GM12878 (cell line): ENCODE measurements at regions not wholly inside any gene's neighbourhood (a gene's known extent, or its start where the extent isn't known, plus 50 kb on each side); places are given as distances from the start of the nearest gene placed in this dataset.

Experiments
- ATAC-seq: fragments of 200-7000 bp; cut with Tn5 transposase; 3 replicates; pipeline ENCODE4 v1.9.1; 2020; ENCODE audit warnings: mild to moderate bottlenecking, moderate library complexity
- BruUV-seq: library from RNA; stranded (reverse); fragments of 400-500 nt; replicated peaks from 2 replicates; lab custom pipeline; 2021; lab: Mats Ljungman, UMichigan
- CTCF ChIA-PET: fragments of 300-600 bp; sonication (Branson Sonifier 250); formaldehyde crosslinking; extraction: SDS; loops from one replicate; lab custom pipeline; 2021; ENCODE audit warnings: inconsistent platforms; lab: Yijun Ruan, JAX
- POLR2A ChIA-PET: fragments of 350-600 bp; formaldehyde crosslinking; extraction: SDS; loops from one replicate; lab custom pipeline; 2021; ENCODE audit warnings: inconsistent platforms; lab: Charles Lee
- RAD21 ChIA-PET: fragments of 300-600 bp; sonication (Branson Sonifier 250); formaldehyde crosslinking; loops from one replicate; lab custom pipeline; 2023; ENCODE audit warnings: antibody characterized with exemption; ENCODE audit not compliant: unreplicated experiment; lab: Charles Lee
- SMC1A ChIA-PET: fragments of 300-600 bp; sonication (Branson Sonifier 250); formaldehyde crosslinking; loops from one replicate; lab custom pipeline; 2023; ENCODE audit not compliant: unreplicated experiment, uncharacterized antibody; lab: Charles Lee
- DNase-seq: peaks from one replicate; pipeline ENCODE4 v3.0.0-alpha.2; 2011; ENCODE audit warnings: low read depth, low spot score
- FAIRE-seq: peaks from 3 replicates; lab custom pipeline; 2011; peaks lifted over from hg19 to GRCh38; lab: Jason Lieb, UNC
- H2AFZ ChIP-seq: 2 replicates; pipeline ENCODE4 v1.6.0; 2011; ENCODE audit warnings: low read depth, low read length, control low read depth; ENCODE audit not compliant: control insufficient read depth
- H3K27ac ChIP-seq: 2 replicates; pipeline ENCODE4 v1.5.1; 2011; ENCODE audit warnings: control low read depth; ENCODE audit not compliant: control insufficient read depth, insufficient read depth
- H3K27me3 ChIP-seq, 2 experiments: replicated peaks in 1 of 2; 2 replicates each; pipeline versions ENCODE4 v1.6.0 to v1.6.1; 2011; ENCODE audit warnings: low read length in 1 of 2; ENCODE audit not compliant: control insufficient read depth in 2 of 2, insufficient read depth in 2 of 2
- H3K36me3 ChIP-seq, 2 experiments: 2 replicates each; pipeline ENCODE4 v1.5.1; 2011; ENCODE audit warnings: low read length in 1 of 2; ENCODE audit not compliant: control insufficient read depth in 2 of 2, insufficient read depth in 2 of 2
- H3K4me1 ChIP-seq: 2 replicates; pipeline ENCODE4 v1.6.1; 2011; ENCODE audit warnings: mild to moderate bottlenecking, low read length, moderate library complexity, mixed read lengths; ENCODE audit not compliant: control insufficient read depth, insufficient read depth
- H3K4me2 ChIP-seq: 2 replicates; pipeline ENCODE4 v1.6.0; 2011; ENCODE audit warnings: control low read depth; ENCODE audit not compliant: control insufficient read depth, insufficient read depth
- H3K4me3 ChIP-seq: fragments of 200-600 bp; sonication (generic); 2 replicates; pipeline ENCODE4 v1.5.1; 2016
- H3K79me2 ChIP-seq: 2 replicates; pipeline ENCODE4 v1.6.0; 2011; ENCODE audit warnings: low read length; ENCODE audit not compliant: control insufficient read depth, insufficient read depth
- H3K9ac ChIP-seq: 2 replicates; pipeline ENCODE4 v1.8.0; 2011; ENCODE audit warnings: low read length, control low read depth, mixed read lengths; ENCODE audit not compliant: control insufficient read depth, insufficient read depth
- H3K9me3 ChIP-seq: replicated peaks from 3 replicates; pipeline ENCODE4 v1.5.1; 2011; ENCODE audit warnings: mild to moderate bottlenecking, low read length; ENCODE audit not compliant: control insufficient read depth, insufficient read depth
- H4K20me1 ChIP-seq: 2 replicates; pipeline ENCODE4 v1.6.0; 2011; ENCODE audit not compliant: control insufficient read depth, insufficient read depth
- LARP7 ChIP-seq: fragments of 450-650 bp; IDR thresholded peaks from 2 replicates; pipeline ENCODE4 v1.6.1; 2017; ENCODE audit warnings: mild to moderate bottlenecking
- PBX3 ChIP-seq: IDR thresholded peaks from 2 replicates; pipeline ENCODE4 v1.6.1; 2011; ENCODE audit warnings: mild to moderate bottlenecking, low read depth, low read length, moderate library complexity; ENCODE audit not compliant: insufficient replicate concordance
- REST ChIP-seq: IDR thresholded peaks from 2 replicates; pipeline ENCODE4 v1.6.1; 2012; ENCODE audit warnings: mild to moderate bottlenecking, low read depth, low read length
- SREBF1 ChIP-seq: IDR thresholded peaks from 2 replicates; pipeline ENCODE4 v1.6.1; 2012; ENCODE audit warnings: mild to moderate bottlenecking, low read length
- TCF12 ChIP-seq: IDR thresholded peaks from 2 replicates; pipeline ENCODE4 v1.6.1; 2011; ENCODE audit warnings: low read depth, mild to moderate bottlenecking, low read length
- ZNF207 ChIP-seq: fragments of 450-650 bp; IDR thresholded peaks from 2 replicates; pipeline ENCODE4 v1.6.1; 2014; ENCODE audit warnings: antibody characterized with exemption, mild to moderate bottlenecking, borderline replicate concordance
- WGBS: methylation state at CpG from one replicate; pipeline ENCODE4 v1.1.6; 2016; ENCODE audit warnings: low lambda C conversion rate; ENCODE audit not compliant: insufficient replicate concordance, insufficient coverage; ENCODE audit errors: missing lambda C conversion rate; 5-methylcytosine and 5-hydroxymethylcytosine counted together
- in situ Hi-C: fragments of 300-500 bp; cut with MboI; formaldehyde crosslinking; loops from 9 replicates; pipeline ENCODE4 v1.14.3; 2018; ENCODE audit warnings: mixed read lengths
- intact Hi-C: fragments of 100-400 bp; cut with micrococcal nuclease; formaldehyde crosslinking; loops from one replicate; pipeline ENCODE4 v1.14.2; 2022; ENCODE audit not compliant: unreplicated experiment

DNA sequence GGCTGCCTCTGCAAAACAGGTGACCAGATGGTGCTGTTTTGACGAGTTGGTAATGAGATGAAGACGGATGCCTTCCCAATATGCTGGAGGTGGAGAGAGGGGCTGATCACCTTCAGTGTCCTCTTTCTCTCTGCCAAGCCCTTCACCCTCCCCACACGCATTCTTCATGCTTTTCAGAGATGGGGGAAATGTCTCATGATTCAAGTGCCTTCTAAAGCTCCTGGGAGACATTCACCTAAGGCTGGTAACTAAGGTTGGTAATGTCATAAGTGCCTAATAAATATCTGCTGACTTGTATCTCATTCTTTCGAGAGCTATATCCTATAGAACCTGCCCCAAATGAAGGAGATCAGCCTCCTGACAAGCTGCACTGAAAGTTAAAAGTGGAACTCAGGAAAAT lies 86.2 kb upstream of the MBNL2 start:
- H3K4me3 ChIP-seq, result no peak overlapping the region
- no peaks in the 10 kb centered on the region for H3K4me1 ChIP-seq
- H2AFZ ChIP-seq, result no peak overlapping the region
- no peaks in the 10 kb centered on the region for H3K27me3 ChIP-seq
- RAD21 ChIA-PET, result no interaction called here
- no peak for FAIRE-seq
- H3K79me2 ChIP-seq, result no peaks in the 10 kb centered on the region
- no peak for ATAC-seq
- no peak overlapping the region for H3K4me2 ChIP-seq
- no peaks in the 10 kb centered on the region for H4K20me1 ChIP-seq
- SMC1A ChIA-PET, result interaction anchor here (0.6 to 1.0 kb wide), 3 partner anchors 13 to 197 kb away, joined by 3 to 4 read pairs (median 3); no protein-coding TSS in a partner anchor
- in situ Hi-C loops, result no loop called here
- H3K9me3 ChIP-seq, result no peaks in the 10 kb centered on the region
- POLR2A ChIA-PET, result no interaction called here
- H3K36me3 ChIP-seq, result no peaks in the 10 kb centered on the region
- 3% methylated on average over 4 of the region's 4 CpGs for WGBS
- DNase-seq, result no peak
- CTCF ChIA-PET, result no interaction called here
- no peak overlapping the region for H3K9ac ChIP-seq
- intact Hi-C loops, result no loop called here
- no peak for TF ChIP-seq ZNF207
- no peak for TF ChIP-seq REST
- TF ChIP-seq TCF12, result no peak
- TF ChIP-seq SREBF1, result no peak
- TF ChIP-seq PBX3, result no peak
- TF ChIP-seq LARP7, result no peak
- BruUV-seq, result no TSS peak
- no peak overlapping the region for H3K27ac ChIP-seq
